Ovary (tissue), 7 donors: ENCODE measurements at regions not wholly inside any gene's neighbourhood (a gene's known extent, or its start where the extent isn't known, plus 50 kb on each side); places are given as distances from the start of the nearest gene placed in this dataset.
A peak's percentile ranks its signal among the peaks of the same experiment; 100 is the strongest.

Experiments
- DNase-seq, 5 donors: peaks; one replicate each; pipeline ENCODE4 v3.0.0-alpha.2; 2019 to 2020
- H3K27ac ChIP-seq, 2 donors: fragments of 200-600 bp; one replicate each; pipeline versions ENCODE4 v1.5.1 to v1.8.0; 2019 to 2022
- H3K27me3 ChIP-seq: fragments of 200-600 bp; one replicate; pipeline ENCODE4 v1.8.0; 2022
- H3K36me3 ChIP-seq: fragments of 200-600 bp; sonication (generic); one replicate; pipeline ENCODE4 v1.5.1; 2019
- H3K4me1 ChIP-seq: one replicate; pipeline ENCODE4 v1.8.1; 2013; ENCODE audit warnings: mild to moderate bottlenecking, moderate library complexity; ENCODE audit not compliant: insufficient read depth
- H3K4me3 ChIP-seq: fragments of 200-600 bp; sonication (generic); one replicate; pipeline ENCODE4 v1.5.1; 2017
- H3K9me3 ChIP-seq, 2 donors: fragments of 200-600 bp in 1 of 2; sonication (generic) in 1 of 2; one replicate each; pipeline versions ENCODE4 v1.5.1 to v1.8.1; 2013 to 2019; ENCODE audit warnings: mild to moderate bottlenecking in 1 of 2, moderate library complexity in 1 of 2
- CTCF ChIP-seq, 3 donors: fragments of 450-650 bp in 2 of 3; fragments of 200-600 bp in 1 of 3; IDR thresholded peaks; one replicate each; pipeline versions ENCODE4 v1.5.1 to v1.8.0; 2016 to 2022; ENCODE audit warnings: antibody characterized with exemption in 3 of 3, mild to moderate bottlenecking in 1 of 3
- EP300 ChIP-seq: sonication (generic); formaldehyde crosslinking; IDR thresholded peaks from one replicate; pipeline ENCODE4 v1.6.1; 2017; ENCODE audit warnings: antibody characterized with exemption
- POLR2A ChIP-seq: fragments of 450-650 bp; IDR thresholded peaks from one replicate; pipeline ENCODE4 v1.6.1; 2017; ENCODE audit warnings: antibody characterized with exemption, mild to moderate bottlenecking, moderate library complexity
- WGBS, 3 donors: extraction: QIAGEN DNeasy Blood & Tissue Kit in 1 of 3; methylation state at CpG; one replicate each; pipeline versions ENCODE4 v1.1.5 to v1.1.7; 2013 to 2017; 5-methylcytosine and 5-hydroxymethylcytosine counted together
- intact Hi-C, 4 donors: fragments of 100-400 bp; cut with DNase I; formaldehyde crosslinking; loops; one replicate each; pipeline versions ENCODE4 v1.11.0 to v1.15.1; 2022 to 2023
- donor health status: DM: no; HTN: no; CAD: no; lungs with moderate emphysema.
- donor health status: DM: no; HTN: no; CAD: no.
- donor health status: Bipolar disorder and iron deficiency.
- donor health status: DM: no; HTN: no; CAD: no.
- donor health status: DM: yes; HTN: yes; CAD: no.

GRCh38 chr3:10748040-10748439 lies 68.0 kb upstream of the SLC6A11 start:
- DNase-seq: no peak
- Histone ChIP-seq H3K9me3 (no peaks in the 10 kb centered on the region), H3K27ac (no peak overlapping the region), H3K4me3 (no peak overlapping the region), H3K27me3 (no peaks in the 10 kb centered on the region), H3K4me1 (no peaks in the 10 kb centered on the region), H3K36me3 (no peaks in the 10 kb centered on the region)
- no peak for TF ChIP-seq CTCF (IDR thresholded peaks at IDR 0.05)
- TF ChIP-seq POLR2A: no peak
- no peak for TF ChIP-seq EP300
- intact Hi-C loops: no loop called here
- 23 to 45% (median 30%) methylated on average over 1 of the region's 1 CpG for WGBS, 3 donors

- 7 to 14% (median 7%) methylated on average over 6 of the region's 6 CpGs for WGBS, 3 donors
- intact Hi-C loops: no loop called here
- no peaks in the 10 kb centered on the region for H3K4me1 ChIP-seq
- H3K36me3 ChIP-seq: no peaks in the 10 kb centered on the region
- peak in 2 of 5 donors; percentile 32 to 49 for DNase-seq
- no peak overlapping the region for H3K4me3 ChIP-seq
- TF ChIP-seq POLR2A (no peak), CTCF (IDR thresholded peaks at IDR 0.05) (no peak), EP300 (no peak)
- no peaks in the 10 kb centered on the region for H3K27me3 ChIP-seq
- no peaks in the 10 kb centered on the region for H3K9me3 ChIP-seq
- H3K27ac ChIP-seq: no peak overlapping the region
Measured at GRCh38 chr3:10753964-10754363, 62.1 kb upstream of the SLC6A11 start.

GRCh38 chr3:10756546-10756945 lies 59.5 kb upstream of the SLC6A11 start:
- Histone ChIP-seq H3K27me3 (no peaks in the 10 kb centered on the region), H3K4me3 (no peak overlapping the region), H3K36me3 (no peaks in the 10 kb centered on the region), H3K4me1 (no peaks in the 10 kb centered on the region), H3K9me3 (no peaks in the 10 kb centered on the region), H3K27ac (no peak overlapping the region)
- intact Hi-C loops: loop anchor here in 1 of 4 donors (5.0 kb wide), 1 partner anchor 301 kb away; no protein-coding TSS in a partner anchor
- no peak for TF ChIP-seq POLR2A
- no peak for TF ChIP-seq CTCF (IDR thresholded peaks at IDR 0.05)
- TF ChIP-seq EP300: no peak
- WGBS, 3 donors: 61 to 73% (median 68%) methylated on average over 2 of the region's 2 CpGs
- no peak for DNase-seq

- TF ChIP-seq POLR2A (no peak), CTCF (IDR thresholded peaks at IDR 0.05) (no peak), EP300 (no peak)
- H3K27me3 ChIP-seq: no peaks in the 10 kb centered on the region
- H3K27ac ChIP-seq: no peak overlapping the region
- H3K36me3 ChIP-seq: no peaks in the 10 kb centered on the region
- 47 to 55% (median 47%) methylated on average over 10 of the region's 10 CpGs for WGBS, 3 donors
- no peak overlapping the region for H3K4me3 ChIP-seq
- H3K4me1 ChIP-seq: no peaks in the 10 kb centered on the region
- intact Hi-C loops: loop anchor here in 1 of 4 donors (5.0 kb wide), 1 partner anchor 300 kb away; no protein-coding TSS in a partner anchor
- no peak for DNase-seq
- no peaks in the 10 kb centered on the region for H3K9me3 ChIP-seq
Measured at GRCh38 chr3:10757021-10757820, 58.8 kb upstream of the SLC6A11 start.
